Activated naive CD8-positive, alpha-beta T cell treated with anti-CD3 and anti-CD28 coated beads, Interleukin-2, amount 50 U/mL, for 16 hours (primary cell): ENCODE measurements at regions not wholly inside any gene's neighbourhood (a gene's known extent, or its start where the extent isn't known, plus 50 kb on each side); places are given as distances from the start of the nearest gene placed in this dataset.

Experiments
- DNase-seq: peaks from one replicate; pipeline ENCODE4 v3.0.0-alpha.2; 2020; ENCODE audit warnings: low read depth, low spot score

DNA sequence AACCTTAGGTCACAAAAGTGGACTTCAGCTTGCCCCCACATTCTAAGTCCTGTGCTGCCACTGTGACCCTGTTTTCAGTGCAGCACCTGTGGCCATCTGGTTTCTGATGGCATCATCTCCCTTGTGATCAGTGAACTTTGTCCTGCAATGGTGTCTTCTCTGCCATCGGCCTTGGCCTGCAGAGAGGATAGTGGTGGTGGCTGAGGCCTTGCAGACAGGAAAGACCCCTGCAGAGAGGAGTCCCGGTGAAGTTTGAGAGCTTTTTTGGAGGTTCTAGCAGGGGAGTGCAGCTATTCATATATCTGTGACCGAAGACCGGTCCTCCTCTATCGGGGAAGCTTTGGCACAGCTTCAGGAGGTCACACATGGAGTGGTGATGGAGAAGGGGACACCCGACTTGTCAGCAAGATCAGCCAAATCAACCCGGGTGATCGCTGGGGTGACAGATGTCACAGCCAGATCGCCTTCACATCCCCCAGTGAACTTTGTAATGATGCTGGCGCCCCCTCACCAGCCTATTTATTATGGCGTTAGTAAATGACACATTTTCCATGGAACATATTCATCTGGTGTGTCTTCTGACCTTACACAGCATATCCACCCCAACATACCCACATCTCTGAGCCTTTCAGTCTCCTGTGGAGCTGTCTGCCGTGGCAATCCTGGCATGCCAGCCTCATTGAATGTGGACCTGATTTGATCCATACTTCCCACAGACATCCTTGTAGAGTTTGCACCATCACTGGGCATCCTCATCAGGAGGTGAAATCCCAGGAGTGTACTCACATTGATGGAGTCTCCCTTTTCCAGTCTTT is 136.1 kb downstream of the PAPOLA start:
- DNase-seq: no peak

DNA sequence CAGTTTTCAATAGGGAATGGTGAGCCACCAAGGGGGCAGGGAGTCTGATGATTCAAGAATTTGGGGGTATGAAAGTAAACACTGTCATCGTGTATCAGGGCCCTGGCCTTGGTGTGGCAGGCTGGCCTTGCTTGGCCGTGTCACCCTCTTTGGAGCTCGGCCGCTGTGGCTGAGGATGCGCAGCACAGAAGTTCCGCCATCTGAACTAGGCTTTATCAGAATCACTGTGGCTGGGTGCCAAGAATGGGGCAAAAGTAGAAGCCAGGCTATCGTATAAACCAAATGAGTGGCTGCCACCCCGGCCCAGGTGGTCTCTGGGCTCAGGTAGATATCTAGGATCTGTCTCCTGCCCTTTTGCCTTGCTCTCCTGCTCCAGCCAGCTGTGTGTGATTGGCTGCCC is 137.4 kb downstream of the PAPOLA start:
- no peak for DNase-seq

DNA sequence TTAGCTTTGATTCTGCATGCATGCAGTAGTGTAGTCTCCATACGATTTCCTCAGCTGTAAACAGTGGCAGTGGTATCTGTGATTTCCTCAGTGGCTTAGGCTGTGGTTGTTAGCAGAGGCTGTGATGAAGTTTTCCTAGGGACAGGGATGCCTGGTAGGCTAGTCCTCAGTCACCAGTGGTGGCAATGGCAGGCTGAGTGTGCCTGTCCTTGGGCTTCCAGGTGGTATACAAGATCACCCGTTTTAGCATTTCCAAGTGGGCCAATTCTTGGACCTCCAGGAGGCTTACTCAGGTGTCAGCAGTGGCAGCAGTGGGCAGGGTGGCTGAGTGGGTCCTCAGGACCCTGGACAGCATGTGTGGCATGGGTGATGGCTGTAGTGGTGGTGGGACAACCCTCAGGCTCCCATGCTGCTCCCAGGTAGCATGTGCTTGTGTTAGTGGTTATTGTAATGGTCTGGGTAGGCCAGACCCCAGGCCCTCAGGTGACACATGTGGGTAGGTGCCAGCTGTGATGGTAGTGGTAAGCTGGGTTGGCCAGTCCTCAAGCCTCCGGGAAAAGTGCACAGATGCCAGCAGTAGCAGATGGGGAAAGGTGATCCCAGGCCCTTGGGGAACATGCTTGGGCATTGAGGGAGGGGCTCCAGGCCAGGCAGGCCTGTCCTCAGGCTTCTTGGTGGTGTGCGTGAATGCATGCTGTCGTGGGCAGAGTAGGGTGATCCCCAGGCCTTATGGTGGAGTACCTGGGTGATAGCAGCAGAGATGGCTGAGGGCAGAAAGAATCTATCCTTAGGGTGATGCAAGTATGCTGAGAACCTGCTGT is 146.5 kb downstream of the PAPOLA start:
- no peak for DNase-seq

DNA sequence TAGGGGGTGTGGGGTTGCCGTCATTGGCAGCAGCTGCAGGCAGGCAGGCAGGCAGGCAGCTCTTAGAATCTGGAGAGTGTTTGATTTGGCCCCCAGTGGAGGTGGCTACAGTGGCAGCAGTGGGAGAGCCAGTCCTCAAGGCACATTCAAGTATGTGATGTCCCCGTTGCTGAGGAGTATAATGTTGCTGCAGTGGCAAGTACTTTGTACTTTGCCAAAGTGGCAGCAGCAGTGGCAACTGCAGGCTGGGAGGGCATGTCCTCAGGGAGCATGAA is 147.1 kb downstream of the PAPOLA start:
- DNase-seq: no peak

DNA sequence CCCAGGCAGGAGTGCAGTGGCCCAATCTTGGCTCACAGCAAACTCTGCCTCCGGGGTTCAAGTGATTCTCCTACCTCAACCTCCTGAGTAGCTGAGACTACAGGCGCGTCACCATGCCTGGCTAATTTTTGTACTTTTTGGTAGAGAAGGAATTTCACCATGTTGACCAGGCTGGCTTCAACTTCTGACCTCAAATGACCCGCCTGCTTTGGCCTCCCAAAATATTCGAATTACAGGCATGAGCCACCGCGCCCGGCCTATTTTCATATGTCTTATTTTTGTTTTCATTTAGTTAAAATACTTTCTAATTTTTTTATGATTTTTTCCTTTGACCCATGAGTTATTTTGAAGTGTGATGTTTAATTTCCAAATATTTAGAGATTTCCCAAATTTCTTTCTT is 143.6 kb upstream of the VRK1 start:
- no peak for DNase-seq

DNA sequence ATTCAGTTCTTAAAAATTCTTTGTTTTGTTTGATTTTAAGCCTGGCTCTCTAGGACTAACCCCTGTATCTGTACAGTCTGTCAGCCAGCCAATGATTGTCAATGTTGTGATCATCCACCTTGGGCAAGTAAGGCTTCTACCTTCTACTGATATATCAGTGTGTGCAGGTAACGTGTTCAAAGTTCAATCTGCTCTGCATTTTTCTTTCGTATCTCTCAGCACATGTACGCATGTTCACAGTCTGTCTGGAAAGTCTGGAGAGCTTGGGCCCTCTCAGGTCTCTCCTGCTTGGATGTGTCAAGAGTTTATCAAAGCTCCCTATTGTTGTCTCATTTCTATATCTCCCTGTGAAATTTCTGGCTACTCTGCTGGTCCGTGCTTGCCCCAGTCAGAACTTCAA is 138.6 kb upstream of the VRK1 start:
- no peak for DNase-seq

DNA sequence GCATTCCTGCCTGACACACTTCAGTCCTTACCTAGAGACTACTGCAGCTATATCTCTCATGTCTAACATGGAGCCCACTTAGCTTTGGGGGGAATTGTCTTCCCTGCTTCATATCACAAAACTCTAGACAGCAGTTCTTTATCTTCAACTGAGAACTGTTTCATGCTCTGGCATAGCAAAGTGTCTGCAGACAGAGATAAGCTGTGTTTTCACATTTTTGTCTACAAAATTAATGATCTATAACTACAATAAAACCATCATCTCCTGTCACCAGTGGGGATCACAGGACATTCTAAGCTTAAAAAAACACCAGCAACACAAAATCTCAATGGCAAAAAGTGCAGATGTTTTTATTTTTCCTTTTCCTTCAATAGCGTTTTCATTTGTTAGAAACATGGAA is 137.1 kb upstream of the VRK1 start:
- no peak for DNase-seq

DNA sequence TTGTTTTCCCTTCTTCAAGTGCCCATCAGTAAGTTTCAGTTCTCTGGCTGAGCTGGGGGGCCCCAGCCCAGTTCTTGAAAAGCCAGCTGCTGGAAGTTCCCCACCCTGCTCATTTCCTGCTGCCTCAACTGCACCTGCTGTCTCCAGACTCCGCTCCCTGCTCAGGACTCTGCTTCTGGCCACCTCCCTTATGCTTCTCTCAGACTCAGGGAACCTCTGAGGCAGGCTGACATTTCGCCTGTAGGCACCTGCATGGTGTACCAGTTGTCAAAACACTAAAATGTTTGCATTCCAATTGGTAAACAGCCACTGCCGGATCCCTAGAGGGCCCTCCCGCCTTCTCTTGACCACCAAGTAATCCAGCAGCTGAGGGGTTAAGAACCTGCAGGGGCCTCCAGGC is 136.5 kb upstream of the VRK1 start:
- DNase-seq: no peak

DNA sequence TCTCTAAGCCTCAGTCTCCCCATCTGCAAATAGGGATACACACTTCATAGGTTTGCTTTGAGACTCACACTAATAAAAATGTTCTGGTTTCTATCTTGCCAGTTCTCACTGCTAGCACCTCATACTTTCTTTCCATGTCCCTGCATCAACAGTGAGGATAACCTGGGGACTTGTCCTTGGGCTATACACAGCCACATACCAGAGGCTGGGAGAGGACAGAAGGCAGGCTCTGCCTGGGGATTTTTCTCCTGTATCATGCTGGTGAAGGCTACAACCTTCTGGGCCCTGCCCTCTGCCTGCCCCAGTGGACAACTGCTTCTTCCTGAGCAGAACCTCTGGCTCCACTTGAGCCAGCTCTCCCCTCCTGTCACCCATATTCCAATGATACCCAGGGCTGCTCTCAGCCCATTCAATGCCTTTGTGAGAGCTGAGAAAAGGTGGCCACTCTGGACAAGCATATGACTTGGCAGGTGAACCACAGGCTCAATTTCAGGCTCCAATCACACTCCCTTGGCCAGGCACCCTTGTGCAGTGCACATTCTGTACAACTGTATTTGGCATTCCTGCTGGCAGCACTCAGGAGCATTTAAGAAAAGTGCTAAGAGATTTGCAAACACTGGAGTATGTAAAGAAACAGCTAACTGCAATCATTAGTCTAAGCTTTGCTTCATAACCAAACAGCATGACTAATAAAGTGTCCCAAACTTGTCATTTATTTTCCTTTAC is 135.8 kb upstream of the VRK1 start:
- DNase-seq: no peak

DNA sequence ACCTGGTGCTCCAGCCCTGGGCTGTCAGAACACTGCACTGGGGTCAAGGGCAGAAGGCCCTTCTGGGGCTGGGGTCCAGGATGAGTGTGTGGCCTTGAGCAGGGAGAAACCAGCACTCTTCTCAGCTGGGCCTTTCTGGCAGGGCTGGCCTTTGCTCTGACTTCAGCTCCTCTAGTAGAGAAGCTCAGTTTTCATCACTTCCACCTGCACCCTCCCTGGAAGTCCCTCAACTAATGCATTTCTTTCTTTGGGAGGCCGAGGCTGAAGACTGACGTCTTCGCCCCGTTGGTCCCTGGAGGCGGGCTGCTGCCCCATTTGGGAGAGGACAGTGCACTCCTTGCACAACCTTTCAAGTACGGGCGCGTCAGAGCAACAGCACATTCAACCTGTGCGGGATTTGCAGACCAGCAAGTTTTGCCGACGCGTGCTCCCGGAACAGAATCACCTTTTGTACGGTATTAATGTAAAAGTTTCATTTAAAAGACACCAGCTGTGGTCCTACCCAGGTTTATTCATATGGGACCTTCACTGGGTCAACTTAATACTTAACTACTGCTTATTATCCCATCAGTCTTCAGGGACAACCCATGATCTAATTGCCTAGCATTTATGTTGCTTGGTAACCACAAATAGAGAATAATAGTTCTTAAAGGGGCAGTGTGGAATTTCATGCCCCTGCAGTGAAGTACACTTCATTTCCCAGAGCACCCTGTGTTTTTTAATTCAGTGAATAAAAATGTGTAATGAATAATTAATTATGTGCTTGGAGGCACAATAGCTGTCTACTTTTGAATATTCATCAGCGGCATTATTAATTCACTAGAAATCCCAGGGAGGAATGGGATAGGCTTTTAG is 134.8 kb upstream of the VRK1 start:
- DNase-seq: no peak

DNA sequence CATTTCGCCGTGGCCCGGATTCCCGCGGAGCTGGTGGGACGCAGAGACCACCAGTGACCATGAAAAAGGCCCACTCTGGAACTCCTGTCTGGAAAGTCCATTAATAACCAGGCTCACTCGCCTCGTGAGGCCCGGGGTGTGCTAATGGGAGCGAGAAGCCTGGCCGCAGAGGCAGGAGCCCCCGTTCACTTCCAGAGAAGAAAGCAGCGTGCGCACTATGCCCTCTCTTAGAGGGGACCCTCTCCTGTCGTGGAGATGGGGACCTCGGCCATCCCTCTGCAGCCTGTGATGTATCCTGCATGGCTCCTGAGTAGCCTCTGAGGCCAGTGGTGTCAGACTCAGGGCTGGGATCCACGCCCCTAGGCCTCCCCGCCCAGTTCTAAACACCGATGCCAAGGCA is 134.1 kb upstream of the VRK1 start:
- DNase-seq: no peak

DNA sequence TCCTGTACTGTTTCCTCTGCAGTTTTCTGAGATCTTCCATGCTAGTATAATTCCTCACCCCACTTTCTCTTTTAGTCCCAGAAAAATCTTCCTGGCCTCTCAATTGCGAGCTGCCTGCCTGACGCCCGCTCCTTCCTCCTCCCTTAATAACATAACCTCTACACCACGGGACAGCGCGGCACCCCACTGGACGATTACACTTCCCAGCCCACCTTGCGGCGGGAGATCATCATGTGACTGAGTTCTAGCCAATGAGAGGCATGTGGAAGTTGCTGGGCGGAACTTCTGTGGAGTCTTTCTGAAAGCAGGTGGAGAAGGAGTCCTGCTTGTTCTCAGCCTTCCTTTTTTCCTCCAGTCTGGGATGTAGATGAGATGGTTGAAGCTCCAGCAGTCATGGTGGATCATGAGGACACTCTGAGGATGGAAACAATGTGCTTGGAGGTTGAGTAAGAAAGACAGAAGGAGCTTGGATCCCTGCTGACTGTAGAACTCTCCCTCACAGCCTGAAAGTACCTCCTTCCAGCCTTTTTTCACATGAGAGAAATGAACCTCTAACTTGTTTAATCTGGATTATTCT is 133.6 kb upstream of the VRK1 start:
- DNase-seq: no peak

DNA sequence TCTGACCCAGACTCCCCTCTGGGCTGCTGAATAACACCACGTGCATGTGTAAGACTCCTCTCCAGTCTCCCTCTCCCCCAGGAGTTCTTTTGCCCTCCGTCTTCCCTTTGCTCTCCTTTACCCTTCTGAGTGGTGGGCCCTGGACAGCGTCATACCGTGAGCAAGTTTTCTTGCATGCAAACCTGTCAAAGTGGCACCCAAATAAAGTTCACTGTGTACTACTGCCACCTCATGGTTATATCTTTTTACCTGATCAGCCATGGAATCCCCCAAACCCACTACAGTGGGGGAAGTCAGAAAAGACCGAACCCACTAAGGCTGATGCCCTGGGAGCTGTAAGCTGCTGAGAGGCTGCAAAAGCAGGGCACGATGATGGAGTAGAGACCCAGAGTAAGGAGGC is 131.1 kb upstream of the VRK1 start:
- no peak for DNase-seq

DNA sequence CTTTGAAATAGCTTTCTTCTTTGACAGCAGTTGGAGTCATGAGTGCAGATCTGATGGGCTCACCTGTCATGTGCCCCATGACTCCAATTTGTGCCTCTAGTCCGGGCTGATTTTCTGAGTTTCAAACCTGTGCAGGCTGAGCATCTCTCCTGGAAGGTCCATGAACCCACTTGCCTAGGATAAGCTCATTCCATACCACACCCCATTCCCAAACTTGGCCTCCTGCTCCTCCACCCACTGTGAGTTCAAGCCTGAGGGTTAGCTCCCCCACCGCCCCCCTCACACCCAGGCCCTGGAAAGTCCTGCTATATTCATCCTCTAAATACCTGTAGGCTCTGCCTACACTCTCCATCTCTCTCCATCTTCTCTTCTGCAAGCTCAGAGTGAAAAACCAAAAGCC is 126.8 kb upstream of the VRK1 start:
- DNase-seq: no peak

DNA sequence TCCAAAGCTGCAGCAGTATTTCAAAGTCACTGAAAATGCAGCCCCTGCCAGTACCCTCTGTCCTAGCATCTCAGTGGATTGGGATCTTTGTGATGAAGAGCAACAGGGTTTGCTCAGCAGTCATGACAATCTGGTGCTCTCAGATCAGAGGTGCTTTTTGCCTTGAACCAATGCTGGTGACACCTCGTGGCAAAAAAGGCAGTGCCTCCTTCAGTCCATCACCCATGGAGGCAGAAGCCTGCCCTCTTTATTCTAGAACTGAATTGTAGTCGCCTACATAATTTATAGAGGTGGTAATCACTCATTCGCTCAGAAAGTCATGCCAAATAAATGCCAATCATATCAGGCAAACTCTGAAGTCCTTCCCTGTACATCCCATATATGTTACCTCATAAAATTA is 126.0 kb upstream of the VRK1 start:
- no peak for DNase-seq

DNA sequence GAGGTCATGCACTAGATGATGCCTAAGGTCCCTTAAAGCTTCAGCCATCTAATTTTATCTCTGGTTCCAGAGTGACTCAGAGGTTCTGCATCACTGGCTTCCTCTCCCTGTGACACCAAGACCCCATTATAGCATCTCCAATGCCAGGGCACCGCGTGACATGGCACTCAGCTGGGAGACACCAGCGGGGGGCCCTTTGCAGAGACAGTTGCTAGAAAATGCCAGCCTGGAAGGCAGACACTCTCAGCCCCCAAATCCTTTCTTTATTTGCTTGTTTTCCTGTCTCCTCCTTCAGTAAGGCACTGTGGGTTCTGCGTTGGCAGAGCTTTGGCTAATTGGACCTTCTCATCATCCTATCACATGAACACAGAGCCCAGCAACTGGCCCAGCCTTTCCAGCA is 123.5 kb upstream of the VRK1 start:
- DNase-seq: no peak

DNA sequence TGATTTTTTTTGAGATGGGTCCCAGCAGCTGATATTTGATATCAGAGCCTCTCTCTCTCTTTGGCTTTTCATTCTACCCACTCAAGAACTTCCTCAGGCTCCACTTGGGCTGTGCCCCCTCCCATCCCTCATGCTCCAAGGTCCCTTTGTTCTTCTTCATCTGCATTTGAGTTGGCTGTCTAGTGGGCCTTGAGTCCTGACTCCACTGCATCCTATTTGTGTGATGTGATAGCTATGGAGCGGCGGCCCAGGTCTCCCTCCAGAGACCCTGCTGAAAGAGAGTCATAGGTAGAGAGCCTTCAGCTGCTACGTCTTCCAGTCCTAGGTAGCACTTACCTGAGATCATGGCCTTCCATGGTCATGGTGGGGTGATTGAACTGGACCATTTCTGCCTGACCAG is 123.1 kb upstream of the VRK1 start:
- no peak for DNase-seq

DNA sequence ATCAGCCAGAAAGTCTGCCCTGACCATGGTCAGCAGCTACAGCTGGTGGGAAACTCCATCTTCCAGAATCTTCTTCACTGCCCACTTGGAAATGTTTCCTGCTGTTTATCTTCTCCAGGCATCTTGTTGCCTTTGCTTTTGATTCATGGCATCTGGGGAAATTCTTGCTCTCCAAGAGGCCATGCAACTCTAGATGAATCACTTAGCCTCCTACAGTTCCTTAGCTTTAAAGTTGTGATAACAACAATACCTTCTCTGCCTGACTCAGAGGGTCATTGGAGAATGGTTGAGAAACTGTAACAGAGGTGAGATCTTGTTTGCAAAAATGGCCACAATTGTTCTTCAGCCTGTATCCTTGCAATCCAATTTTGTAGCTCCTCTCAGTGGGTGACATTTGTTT is 121.0 kb upstream of the VRK1 start:
- no peak for DNase-seq

DNA sequence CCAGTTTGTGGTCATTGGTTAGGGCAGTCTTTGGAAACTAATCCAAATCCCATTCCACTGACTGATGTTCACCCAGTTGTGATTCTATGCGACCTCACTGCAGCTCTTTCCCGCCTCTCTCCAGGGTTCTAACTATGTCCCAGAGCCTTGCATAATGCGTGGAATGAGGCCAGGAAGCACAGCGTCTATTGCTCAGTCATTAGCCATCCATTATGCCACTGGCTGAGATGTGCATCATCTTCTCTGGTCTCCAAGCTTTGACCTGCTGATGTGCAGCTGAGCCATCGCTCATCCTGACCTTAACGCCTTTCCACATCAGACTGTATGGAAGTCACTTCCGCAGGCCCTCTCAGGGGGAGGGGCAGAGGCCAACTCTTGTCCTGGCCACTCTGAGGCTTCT is 115.4 kb upstream of the VRK1 start:
- DNase-seq: no peak

DNA sequence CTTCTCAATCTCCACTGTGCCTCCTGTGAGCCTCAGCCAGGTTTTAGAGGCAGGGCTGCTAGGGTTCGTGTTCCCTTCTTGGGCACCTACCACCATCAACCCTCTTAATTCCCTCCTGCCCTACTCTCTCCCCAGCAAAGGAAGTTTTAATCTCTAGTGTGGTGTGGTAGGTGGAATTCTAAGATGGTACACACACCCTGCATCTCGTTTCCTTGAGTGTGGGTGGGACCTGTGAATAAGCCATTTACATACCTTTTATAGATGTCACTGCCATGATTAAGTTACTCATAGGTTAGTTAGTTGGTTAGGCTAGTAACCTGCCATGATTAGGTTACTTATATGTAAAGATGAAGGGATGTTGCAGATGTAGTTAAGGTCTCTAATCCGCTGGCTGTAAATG is 114.8 kb upstream of the VRK1 start:
- DNase-seq: no peak

DNA sequence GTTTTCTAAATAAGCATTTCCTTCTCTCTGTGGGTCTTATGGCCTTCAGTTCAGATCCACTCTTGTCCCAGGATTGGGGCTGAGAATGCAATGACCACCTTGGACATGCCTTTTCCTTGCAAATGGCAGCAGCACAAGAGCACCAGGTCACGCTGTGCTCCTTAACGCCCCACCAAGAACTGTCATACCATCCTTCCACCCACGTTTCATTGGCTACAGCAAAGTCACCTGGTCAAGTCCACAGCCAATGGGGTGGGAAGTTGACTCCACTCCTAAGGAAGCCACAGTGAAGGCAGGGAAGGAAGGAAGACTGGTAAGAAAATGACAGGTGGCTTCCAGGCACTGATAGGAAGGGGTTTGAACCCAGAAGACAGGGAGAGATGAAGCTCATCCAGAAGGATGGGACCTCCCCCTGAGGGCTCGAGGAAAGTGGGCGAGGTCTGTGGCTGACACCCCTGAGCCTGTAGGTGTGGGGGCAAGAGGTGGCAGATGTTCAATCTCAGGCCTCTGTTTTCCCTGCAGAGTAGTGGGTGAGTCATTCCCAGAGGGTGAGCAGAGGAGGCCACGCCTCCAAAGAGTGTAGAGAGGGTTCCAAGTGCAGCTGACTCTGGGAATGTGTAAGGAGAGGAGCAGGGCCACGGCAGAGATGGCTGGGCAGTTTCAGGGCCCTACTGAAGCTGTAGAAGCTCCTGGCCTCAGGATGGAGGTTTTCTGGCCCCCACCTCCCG is 113.5 kb upstream of the VRK1 start:
- DNase-seq: no peak
